ENCODE measurements at regions not wholly inside any gene's neighbourhood (a gene's known extent, or its start where the extent isn't known, plus 50 kb on each side); places are given as distances from the start of the nearest gene placed in this dataset.

DNA sequence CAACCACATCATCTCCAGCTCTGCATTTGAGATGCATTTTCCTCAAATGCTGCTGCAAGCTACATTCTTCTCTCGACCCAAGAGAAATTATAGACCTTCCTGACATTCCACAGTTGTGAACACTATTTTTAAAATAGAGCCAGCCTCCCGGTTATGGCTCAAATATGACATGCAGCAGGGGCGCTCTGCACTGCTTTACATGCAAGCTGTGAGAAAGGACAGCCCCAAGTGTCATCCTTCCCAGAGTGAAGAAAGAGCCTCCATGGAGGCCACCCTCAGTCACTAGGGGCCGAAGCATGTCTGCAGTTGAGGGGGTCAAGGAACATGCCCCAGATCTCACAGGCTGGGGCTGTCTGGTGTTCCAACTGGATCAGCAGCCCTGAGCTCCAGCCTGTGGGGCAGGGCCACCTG is 63.9 kb upstream of the CHST15 start:
- RAD21 ChIA-PET (ENCODE audit: unreplicated experiment), result interaction anchor here (1.4 kb wide), 1 partner anchor 163 kb away, joined by 5 read pairs; no protein-coding TSS in a partner anchor
- 28% methylated on average over 4 of the region's 4 CpGs for WGBS (ENCODE audit: insufficient coverage, insufficient replicate concordance, low lambda C conversion rate, missing lambda C conversion rate)
- ATAC-seq (no peak), FAIRE-seq (no peak), DNase-seq (ENCODE audit: low read depth, low spot score) (no peak)
- no peaks in the 10 kb centered on the region for H3K79me2 ChIP-seq (ENCODE audit: control insufficient read depth, insufficient read depth, low read length)
- peaks cover 0 to 2% of the 10 kb centered on the region in 2 experiments; a peak in 1 of 4 replicates for H3K27me3 ChIP-seq (replicated peaks in 1 of 2; ENCODE audit: control insufficient read depth in 2 of 2, insufficient read depth in 2 of 2, low read length in 1 of 2)
- H3K36me3 ChIP-seq (ENCODE audit: control insufficient read depth in 2 of 2, insufficient read depth in 2 of 2, low read length in 1 of 2), result no peaks in the 10 kb centered on the region
- no peak overlapping the region for H3K27ac ChIP-seq (ENCODE audit: control insufficient read depth, insufficient read depth)
- no peaks in the 10 kb centered on the region; the same call in 1 of the 2 replicates for H4K20me1 ChIP-seq (ENCODE audit: control insufficient read depth, insufficient read depth)
- H3K4me2 ChIP-seq (ENCODE audit: control insufficient read depth, insufficient read depth), result no peak overlapping the region
- BruUV-seq (replicated peaks), result no TSS peak
- H3K9me3 ChIP-seq (replicated peaks; ENCODE audit: control insufficient read depth, insufficient read depth, low read length), result peaks cover 2% of the 10 kb centered on the region; the same call in 1 of the 3 replicates
- CTCF ChIA-PET, result interaction anchor here (0.9 to 1.8 kb wide), 2 partner anchors 15 to 160 kb away, joined by 3 to 9 read pairs; no protein-coding TSS in a partner anchor
- no peak overlapping the region for H2AFZ ChIP-seq (ENCODE audit: control insufficient read depth, low read depth, low read length)
- SMC1A ChIA-PET (ENCODE audit: uncharacterized antibody, unreplicated experiment), result interaction anchor here (0.9 to 1.4 kb wide), 2 partner anchors 161 to 232 kb away, joined by 3 read pairs; no protein-coding TSS in a partner anchor
- H3K9ac ChIP-seq (ENCODE audit: control insufficient read depth, insufficient read depth, low read length), result no peak overlapping the region
- H3K4me3 ChIP-seq, result no peak overlapping the region
- POLR2A ChIA-PET, result no interaction called here
- in situ Hi-C loops (cut with MboI) (no loop called here), intact Hi-C loops (cut with micrococcal nuclease; ENCODE audit: unreplicated experiment) (no loop called here)
- H3K4me1 ChIP-seq (ENCODE audit: control insufficient read depth, insufficient read depth, low read length), result peaks cover 14% of the 10 kb centered on the region
- TF ChIP-seq, protein P1, sequence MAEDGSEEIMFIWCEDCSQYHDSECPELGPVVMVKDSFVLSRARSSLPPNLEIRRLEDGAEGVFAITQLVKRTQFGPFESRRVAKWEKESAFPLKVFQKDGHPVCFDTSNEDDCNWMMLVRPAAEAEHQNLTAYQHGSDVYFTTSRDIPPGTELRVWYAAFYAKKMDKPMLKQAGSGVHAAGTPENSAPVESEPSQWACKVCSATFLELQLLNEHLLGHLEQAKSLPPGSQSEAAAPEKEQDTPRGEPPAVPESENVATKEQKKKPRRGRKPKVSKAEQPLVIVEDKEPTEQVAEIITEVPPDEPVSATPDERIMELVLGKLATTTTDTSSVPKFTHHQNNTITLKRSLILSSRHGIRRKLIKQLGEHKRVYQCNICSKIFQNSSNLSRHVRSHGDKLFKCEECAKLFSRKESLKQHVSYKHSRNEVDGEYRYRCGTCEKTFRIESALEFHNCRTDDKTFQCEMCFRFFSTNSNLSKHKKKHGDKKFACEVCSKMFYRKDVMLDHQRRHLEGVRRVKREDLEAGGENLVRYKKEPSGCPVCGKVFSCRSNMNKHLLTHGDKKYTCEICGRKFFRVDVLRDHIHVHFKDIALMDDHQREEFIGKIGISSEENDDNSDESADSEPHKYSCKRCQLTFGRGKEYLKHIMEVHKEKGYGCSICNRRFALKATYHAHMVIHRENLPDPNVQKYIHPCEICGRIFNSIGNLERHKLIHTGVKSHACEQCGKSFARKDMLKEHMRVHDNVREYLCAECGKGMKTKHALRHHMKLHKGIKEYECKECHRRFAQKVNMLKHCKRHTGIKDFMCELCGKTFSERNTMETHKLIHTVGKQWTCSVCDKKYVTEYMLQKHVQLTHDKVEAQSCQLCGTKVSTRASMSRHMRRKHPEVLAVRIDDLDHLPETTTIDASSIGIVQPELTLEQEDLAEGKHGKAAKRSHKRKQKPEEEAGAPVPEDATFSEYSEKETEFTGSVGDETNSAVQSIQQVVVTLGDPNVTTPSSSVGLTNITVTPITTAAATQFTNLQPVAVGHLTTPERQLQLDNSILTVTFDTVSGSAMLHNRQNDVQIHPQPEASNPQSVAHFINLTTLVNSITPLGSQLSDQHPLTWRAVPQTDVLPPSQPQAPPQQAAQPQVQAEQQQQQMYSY (CRISPR knock-in tag; IDR thresholded peaks at IDR 0.05), result no peak
- TF ChIP-seq, protein P2, sequence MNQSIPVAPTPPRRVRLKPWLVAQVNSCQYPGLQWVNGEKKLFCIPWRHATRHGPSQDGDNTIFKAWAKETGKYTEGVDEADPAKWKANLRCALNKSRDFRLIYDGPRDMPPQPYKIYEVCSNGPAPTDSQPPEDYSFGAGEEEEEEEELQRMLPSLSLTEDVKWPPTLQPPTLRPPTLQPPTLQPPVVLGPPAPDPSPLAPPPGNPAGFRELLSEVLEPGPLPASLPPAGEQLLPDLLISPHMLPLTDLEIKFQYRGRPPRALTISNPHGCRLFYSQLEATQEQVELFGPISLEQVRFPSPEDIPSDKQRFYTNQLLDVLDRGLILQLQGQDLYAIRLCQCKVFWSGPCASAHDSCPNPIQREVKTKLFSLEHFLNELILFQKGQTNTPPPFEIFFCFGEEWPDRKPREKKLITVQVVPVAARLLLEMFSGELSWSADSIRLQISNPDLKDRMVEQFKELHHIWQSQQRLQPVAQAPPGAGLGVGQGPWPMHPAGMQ (IDR thresholded peaks at IDR 0.05; ENCODE audit: borderline replicate concordance), result no peak
- no peak for TF ChIP-seq RB1 (IDR thresholded peaks at IDR 0.05; ENCODE audit: borderline replicate concordance)
- no peak for TF ChIP-seq PAX8 (IDR thresholded peaks at IDR 0.05)
- no peak for TF ChIP-seq PAX5 (IDR thresholded peaks at IDR 0.05; ENCODE audit: borderline replicate concordance, low read depth, low read length)
- TF ChIP-seq, protein P3, sequence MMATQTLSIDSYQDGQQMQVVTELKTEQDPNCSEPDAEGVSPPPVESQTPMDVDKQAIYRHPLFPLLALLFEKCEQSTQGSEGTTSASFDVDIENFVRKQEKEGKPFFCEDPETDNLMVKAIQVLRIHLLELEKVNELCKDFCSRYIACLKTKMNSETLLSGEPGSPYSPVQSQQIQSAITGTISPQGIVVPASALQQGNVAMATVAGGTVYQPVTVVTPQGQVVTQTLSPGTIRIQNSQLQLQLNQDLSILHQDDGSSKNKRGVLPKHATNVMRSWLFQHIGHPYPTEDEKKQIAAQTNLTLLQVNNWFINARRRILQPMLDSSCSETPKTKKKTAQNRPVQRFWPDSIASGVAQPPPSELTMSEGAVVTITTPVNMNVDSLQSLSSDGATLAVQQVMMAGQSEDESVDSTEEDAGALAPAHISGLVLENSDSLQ (IDR thresholded peaks at IDR 0.05), result no peak
- no peak for TF ChIP-seq MYC (IDR thresholded peaks at IDR 0.05; ENCODE audit: insufficient read depth, insufficient read length, insufficient replicate concordance, low read length, severe bottlenecking)
- TF ChIP-seq NFIC (IDR thresholded peaks at IDR 0.05; ENCODE audit: low read depth, low read length), result no peak
- no peak for TF ChIP-seq GABPA (IDR thresholded peaks at IDR 0.05; ENCODE audit: low read depth)
- TF ChIP-seq HDAC2 (IDR thresholded peaks at IDR 0.05), result no peak
- TF ChIP-seq, protein P4, sequence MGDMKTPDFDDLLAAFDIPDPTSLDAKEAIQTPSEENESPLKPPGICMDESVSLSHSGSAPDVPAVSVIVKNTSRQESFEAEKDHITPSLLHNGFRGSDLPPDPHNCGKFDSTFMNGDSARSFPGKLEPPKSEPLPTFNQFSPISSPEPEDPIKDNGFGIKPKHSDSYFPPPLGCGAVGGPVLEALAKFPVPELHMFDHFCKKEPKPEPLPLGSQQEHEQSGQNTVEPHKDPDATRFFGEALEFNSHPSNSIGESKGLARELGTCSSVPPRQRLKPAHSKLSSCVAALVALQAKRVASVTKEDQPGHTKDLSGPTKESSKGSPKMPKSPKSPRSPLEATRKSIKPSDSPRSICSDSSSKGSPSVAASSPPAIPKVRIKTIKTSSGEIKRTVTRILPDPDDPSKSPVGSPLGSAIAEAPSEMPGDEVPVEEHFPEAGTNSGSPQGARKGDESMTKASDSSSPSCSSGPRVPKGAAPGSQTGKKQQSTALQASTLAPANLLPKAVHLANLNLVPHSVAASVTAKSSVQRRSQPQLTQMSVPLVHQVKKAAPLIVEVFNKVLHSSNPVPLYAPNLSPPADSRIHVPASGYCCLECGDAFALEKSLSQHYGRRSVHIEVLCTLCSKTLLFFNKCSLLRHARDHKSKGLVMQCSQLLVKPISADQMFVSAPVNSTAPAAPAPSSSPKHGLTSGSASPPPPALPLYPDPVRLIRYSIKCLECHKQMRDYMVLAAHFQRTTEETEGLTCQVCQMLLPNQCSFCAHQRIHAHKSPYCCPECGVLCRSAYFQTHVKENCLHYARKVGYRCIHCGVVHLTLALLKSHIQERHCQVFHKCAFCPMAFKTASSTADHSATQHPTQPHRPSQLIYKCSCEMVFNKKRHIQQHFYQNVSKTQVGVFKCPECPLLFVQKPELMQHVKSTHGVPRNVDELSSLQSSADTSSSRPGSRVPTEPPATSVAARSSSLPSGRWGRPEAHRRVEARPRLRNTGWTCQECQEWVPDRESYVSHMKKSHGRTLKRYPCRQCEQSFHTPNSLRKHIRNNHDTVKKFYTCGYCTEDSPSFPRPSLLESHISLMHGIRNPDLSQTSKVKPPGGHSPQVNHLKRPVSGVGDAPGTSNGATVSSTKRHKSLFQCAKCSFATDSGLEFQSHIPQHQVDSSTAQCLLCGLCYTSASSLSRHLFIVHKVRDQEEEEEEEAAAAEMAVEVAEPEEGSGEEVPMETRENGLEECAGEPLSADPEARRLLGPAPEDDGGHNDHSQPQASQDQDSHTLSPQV (IDR thresholded peaks at IDR 0.05), result no peak
- no peak for TF ChIP-seq ESRRA (IDR thresholded peaks at IDR 0.05; ENCODE audit: low read length)
- TF ChIP-seq SREBF1 (IDR thresholded peaks at IDR 0.05; ENCODE audit: low read length), result no peak
- TF ChIP-seq ASH2L (IDR thresholded peaks at IDR 0.05; ENCODE audit: borderline replicate concordance, low read depth), result no peak

Data from GM12878 (cell line).